ENCODE measurements at regions not wholly inside any gene's neighbourhood (a gene's known extent, or its start where the extent isn't known, plus 50 kb on each side); places are given as distances from the start of the nearest gene placed in this dataset.
"Not testable (repeated sequence)": the region's sequence is repeated elsewhere in the genome, so short reads cannot be mapped to it uniquely, and the experiment has no call there.

- DNase-seq, result no peak
Observed at GRCh38 chr10:20391629-20392028, 505.5 kb downstream of the NEBL start.

- DNase-seq, result no peak
Observed at GRCh38 chr10:20381761-20382160, 515.4 kb downstream of the NEBL start.

- no peak for DNase-seq
Observed at GRCh38 chr10:20380401-20380800, 516.7 kb downstream of the NEBL start.

GRCh38 chr10:20372748-20373147 lies 524.4 kb downstream of the NEBL start:
- DNase-seq, result peak; percentile 17

GRCh38 chr10:20370977-20371533 lies 526.1 kb downstream of the NEBL start:
- DNase-seq, result not testable (repeated sequence)

GRCh38 chr10:20369863-20370736 lies 527.0 kb downstream of the NEBL start:
- peak; percentile 34 for DNase-seq

- DNase-seq, result no peak
Observed at GRCh38 chr10:20363684-20364083, 533.4 kb downstream of the NEBL start.

GRCh38 chr10:20355915-20356314 lies 539.7 kb downstream of the PLXDC2 start:
- no peak for DNase-seq

GRCh38 chr10:20355011-20355410 lies 538.8 kb downstream of the PLXDC2 start:
- DNase-seq, result no peak

- no peak for DNase-seq
Observed at GRCh38 chr10:20354166-20354565, 537.9 kb downstream of the PLXDC2 start.

GRCh38 chr10:20350509-20350908 lies 534.3 kb downstream of the PLXDC2 start:
- DNase-seq, result no peak

GRCh38 chr10:20343036-20343435 lies 526.8 kb downstream of the PLXDC2 start:
- DNase-seq, result no peak
